ENCODE measurements at regions not wholly inside any gene's neighbourhood (a gene's known extent, or its start where the extent isn't known, plus 50 kb on each side); places are given as distances from the start of the nearest gene placed in this dataset.

- no peak for DNase-seq
Observed at GRCh38 chr16:55248494-55248893, 75.5 kb upstream of the IRX6 start.

GRCh38 chr16:55249361-55249760 is 74.6 kb upstream of the IRX6 start:
- no peak for DNase-seq

- DNase-seq = no peak
Observed at GRCh38 chr16:55249936-55250335, 74.1 kb upstream of the IRX6 start.

- DNase-seq = no peak
Observed at GRCh38 chr16:55250701-55251100, 73.3 kb upstream of the IRX6 start.

- DNase-seq = no peak
Observed at GRCh38 chr16:55251151-55251550, 72.9 kb upstream of the IRX6 start.

GRCh38 chr16:55252577-55252976 is 71.4 kb upstream of the IRX6 start:
- no peak for DNase-seq

GRCh38 chr16:55253987-55254386 is 70.0 kb upstream of the IRX6 start:
- no peak for DNase-seq

GRCh38 chr16:55255733-55256282 is 68.2 kb upstream of the IRX6 start:
- DNase-seq = no peak

- DNase-seq = no peak
Observed at GRCh38 chr16:55256412-55257016, 67.5 kb upstream of the IRX6 start.

- DNase-seq = no peak
Observed at GRCh38 chr16:55257966-55258613, 65.9 kb upstream of the IRX6 start.

- no peak for DNase-seq
Observed at GRCh38 chr16:55261301-55261700, 62.7 kb upstream of the IRX6 start.

GRCh38 chr16:55263271-55264250 is 60.4 kb upstream of the IRX6 start:
- DNase-seq = no peak

- DNase-seq = no peak
Observed at GRCh38 chr16:55264949-55265348, 59.1 kb upstream of the IRX6 start.

GRCh38 chr16:55265926-55266325 is 58.1 kb upstream of the IRX6 start:
- DNase-seq = no peak

- no peak for DNase-seq
Observed at GRCh38 chr16:55271945-55272513, 52.0 kb upstream of the IRX6 start.

- no peak for DNase-seq
Observed at GRCh38 chr16:55272744-55273143, 51.3 kb upstream of the IRX6 start.

GRCh38 chr16:55273356-55273755 is 50.6 kb upstream of the IRX6 start:
- DNase-seq = no peak

GRCh38 chr16:55273959-55274358 is 50.0 kb upstream of the IRX6 start:
- no peak for DNase-seq
